Naive thymus-derived CD8-positive, alpha-beta T cell (primary cell): ENCODE measurements at regions not wholly inside any gene's neighbourhood (a gene's known extent, or its start where the extent isn't known, plus 50 kb on each side); places are given as distances from the start of the nearest gene placed in this dataset.

Source experiments
- ATAC-seq, 2 donors: fragments of 150-1000 bp; cut with Tn5 transposase in 1 of 2; sonication (Bioruptor Pico), chemical (Tn5 transposase) in 1 of 2; 1 replicate in 1 of 2; 2 replicates in 1 of 2; pipeline ENCODE4 v1.10.0; 2021; ENCODE audit warnings: mild to moderate bottlenecking in 2 of 2, moderate library complexity in 2 of 2
- POLR2A ChIA-PET: fragments of 350-600 bp; sonication (Branson Sonifier 250); formaldehyde crosslinking; loops from one replicate; lab custom pipeline; 2021; ENCODE audit warnings: antibody characterized with exemption; lab: Charles Lee
- DNase-seq, 10 donors: peaks; one replicate each; pipeline versions ENCODE4 v3.0.0 to v3.0.0-alpha.2; 2020 to 2022
- H3K27ac Mint-ChIP-seq, 10 donors: one replicate each; pipeline ENCODE4 v1.8.0; 2020 to 2022; ENCODE audit warnings: mild to moderate bottlenecking in 10 of 10, mixed read lengths in 10 of 10, moderate library complexity in 4 of 10, inconsistent platforms in 1 of 10
- H3K27me3 Mint-ChIP-seq, 5 donors: one replicate each; pipeline ENCODE4 v1.8.0; 2021 to 2022; ENCODE audit warnings: mixed read lengths in 5 of 5
- H3K36me3 Mint-ChIP-seq, 3 donors: one replicate each; pipeline ENCODE4 v1.8.0; 2020 to 2022; ENCODE audit warnings: mixed read lengths in 3 of 3, mild to moderate bottlenecking in 2 of 3, inconsistent platforms in 1 of 3
- H3K4me1 Mint-ChIP-seq, 4 donors: one replicate each; pipeline ENCODE4 v1.8.0; 2021 to 2022; ENCODE audit warnings: mixed read lengths in 4 of 4
- H3K4me3 Mint-ChIP-seq, 10 donors: one replicate each; pipeline ENCODE4 v1.8.0; 2020 to 2022; ENCODE audit warnings: mild to moderate bottlenecking in 10 of 10, mixed read lengths in 10 of 10, moderate library complexity in 6 of 10, inconsistent platforms in 1 of 10
- H3K9me3 Mint-ChIP-seq, 9 donors: one replicate each; pipeline ENCODE4 v1.8.0; 2020 to 2022; ENCODE audit warnings: mixed read lengths in 9 of 9, mild to moderate bottlenecking in 3 of 9, inconsistent platforms in 1 of 9, moderate library complexity in 1 of 9

DNA sequence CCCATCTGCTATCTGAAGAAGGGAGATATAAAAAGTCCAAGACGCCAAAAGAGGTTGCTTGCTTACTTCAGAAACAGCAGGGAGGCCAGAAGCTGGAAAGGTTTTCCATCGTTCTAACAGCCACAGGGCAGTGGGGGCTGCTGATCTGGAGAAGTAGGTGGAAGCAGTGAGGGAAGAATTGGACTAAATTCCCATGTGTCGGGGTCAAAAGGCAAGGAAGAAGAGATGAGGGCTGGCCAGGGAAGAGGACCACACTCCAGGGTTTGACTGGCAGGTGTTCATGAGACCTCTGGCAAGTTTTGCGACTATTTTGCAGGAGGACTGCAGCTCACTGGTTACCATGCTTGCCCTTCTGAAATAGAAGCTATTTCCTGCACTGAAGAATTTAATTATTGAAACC is 91.0 kb downstream of the SCG2 start:
- Mint-ChIP-seq H3K36me3 (no peaks in the 10 kb centered on the region), H3K27ac (no peak overlapping the region), H3K27me3 (peaks cover 0 to 26% (median 3%) of the 10 kb centered on the region in 5 donors), H3K4me3 (no peak overlapping the region), H3K9me3 (peaks cover 0 to 8% (median 0%) of the 10 kb centered on the region in 9 donors), H3K4me1 (no peaks in the 10 kb centered on the region)
- DNase-seq (no peak), ATAC-seq (no peak)
- POLR2A ChIA-PET, result no interaction called here

DNA sequence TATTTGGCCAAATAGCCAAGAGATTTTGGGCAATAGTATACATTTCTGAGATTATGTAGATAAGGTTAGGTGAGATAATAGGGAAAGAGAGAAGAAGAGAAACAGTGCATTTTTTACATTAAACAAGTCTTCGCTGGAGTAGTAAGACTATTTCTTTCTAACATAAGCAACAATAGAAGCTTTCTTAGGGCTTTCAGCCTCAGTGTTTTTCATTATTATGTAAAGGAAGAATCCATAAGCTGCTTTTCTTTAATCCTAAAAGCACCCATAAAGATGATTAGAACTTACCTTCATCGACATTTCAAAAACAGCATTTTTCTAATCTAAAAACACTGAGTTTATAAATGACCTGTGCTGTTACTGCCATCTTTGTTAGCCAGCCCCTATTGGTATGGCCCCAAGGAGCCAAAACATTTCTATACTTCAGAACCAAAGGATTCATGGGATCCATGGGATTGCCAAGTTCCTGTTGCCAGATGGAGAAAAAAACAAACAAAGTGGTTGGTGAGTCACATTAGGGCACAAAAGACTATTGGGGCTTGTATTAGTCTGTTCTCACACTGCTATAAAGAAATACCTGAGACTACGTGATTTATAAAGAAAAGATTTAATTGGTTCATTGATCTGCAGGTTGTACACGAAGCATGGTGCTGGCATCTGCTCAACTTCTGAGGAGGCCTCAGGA is 88.2 kb downstream of the SCG2 start:
- Mint-ChIP-seq H3K9me3 (peaks cover 0 to 8% (median 0%) of the 10 kb centered on the region in 9 donors), H3K4me3 (no peak overlapping the region), H3K36me3 (no peaks in the 10 kb centered on the region), H3K4me1 (no peaks in the 10 kb centered on the region), H3K27me3 (peaks cover 0 to 28% (median 2%) of the 10 kb centered on the region in 5 donors), H3K27ac (no peak overlapping the region)
- DNase-seq, result no peak
- POLR2A ChIA-PET, result no interaction called here
- no peak for ATAC-seq

DNA sequence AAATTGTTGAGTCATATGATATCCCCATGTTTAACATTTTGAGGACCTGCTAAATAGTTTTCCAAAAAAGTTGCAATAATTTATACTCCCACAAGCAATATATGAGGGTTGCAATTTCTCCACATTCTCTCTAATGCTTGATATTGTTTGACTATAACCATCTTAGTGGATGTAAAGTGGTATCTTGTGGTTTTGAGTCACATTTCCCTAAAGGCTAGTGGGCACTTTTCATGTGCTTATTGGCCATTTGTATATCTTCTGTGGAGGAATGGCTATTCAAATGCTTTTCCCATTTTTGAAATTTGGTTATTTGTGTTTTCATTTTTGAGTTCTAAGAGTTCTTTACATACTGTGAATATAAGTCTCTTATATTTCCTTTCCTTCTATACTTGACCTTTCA is 82.7 kb downstream of the SCG2 start:
- peaks cover 0 to 16% (median 0%) of the 10 kb centered on the region in 9 donors for H3K9me3 Mint-ChIP-seq
- ATAC-seq, result no peak
- H3K4me3 Mint-ChIP-seq, result no peak overlapping the region
- no peaks in the 10 kb centered on the region for H3K36me3 Mint-ChIP-seq
- POLR2A ChIA-PET, result no interaction called here
- H3K4me1 Mint-ChIP-seq, result no peaks in the 10 kb centered on the region
- H3K27me3 Mint-ChIP-seq, result peaks cover 0 to 3% (median 0%) of the 10 kb centered on the region in 5 donors
- H3K27ac Mint-ChIP-seq, result no peak overlapping the region
- no peak for DNase-seq

DNA sequence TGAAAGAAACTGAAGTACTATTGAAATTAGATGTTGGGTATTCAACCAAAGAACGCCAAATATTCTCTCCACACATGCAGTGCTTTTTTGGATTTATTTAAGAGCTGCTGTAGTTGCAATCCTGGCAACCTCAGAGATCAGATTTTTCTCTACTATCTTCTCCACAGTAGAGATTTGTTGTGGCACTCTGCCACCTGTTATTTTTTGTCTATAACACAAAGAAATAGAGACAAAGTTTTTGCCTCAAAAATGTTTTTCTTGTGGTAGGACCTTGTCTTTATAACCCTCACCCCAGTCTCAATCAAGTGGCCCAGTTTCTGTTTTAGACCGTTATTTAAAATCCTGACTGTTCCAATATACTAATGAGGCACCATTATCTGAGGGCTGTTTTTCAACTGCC is 79.4 kb downstream of the SCG2 start:
- no peak overlapping the region for H3K4me3 Mint-ChIP-seq
- ATAC-seq (no peak), DNase-seq (no peak)
- POLR2A ChIA-PET, result no interaction called here
- H3K27me3 Mint-ChIP-seq, result no peaks in the 10 kb centered on the region
- no peaks in the 10 kb centered on the region for H3K4me1 Mint-ChIP-seq
- no peaks in the 10 kb centered on the region for H3K36me3 Mint-ChIP-seq
- no peak overlapping the region for H3K27ac Mint-ChIP-seq
- H3K9me3 Mint-ChIP-seq, result peaks cover 0 to 8% (median 0%) of the 10 kb centered on the region in 9 donors

DNA sequence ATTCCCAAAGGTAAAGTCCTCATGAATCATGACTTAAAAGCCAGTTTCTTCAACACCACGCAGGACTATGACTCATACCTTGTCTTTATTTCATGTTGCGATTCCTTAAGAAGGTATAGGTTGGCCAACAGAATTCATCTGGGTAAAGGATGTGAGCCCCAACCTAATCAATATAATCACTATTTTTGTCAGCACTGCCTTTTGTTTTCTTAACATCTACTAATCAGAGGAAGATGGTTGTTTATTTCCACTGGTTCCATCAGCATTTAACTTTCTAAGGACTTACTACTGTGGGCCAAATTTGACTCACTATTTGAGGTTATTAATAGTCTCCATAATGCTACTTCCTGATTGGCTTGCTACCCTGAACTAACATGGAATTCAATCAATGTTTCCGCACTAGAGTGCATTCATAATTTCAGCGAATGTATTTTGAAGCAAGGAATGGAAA is 78.6 kb downstream of the SCG2 start:
- Mint-ChIP-seq H3K27ac (no peak overlapping the region), H3K36me3 (no peaks in the 10 kb centered on the region), H3K4me3 (no peak overlapping the region), H3K27me3 (peaks cover 0 to 3% (median 0%) of the 10 kb centered on the region in 5 donors), H3K4me1 (no peaks in the 10 kb centered on the region), H3K9me3 (peaks cover 0 to 8% (median 0%) of the 10 kb centered on the region in 9 donors)
- DNase-seq (no peak), ATAC-seq (no peak)
- POLR2A ChIA-PET, result no interaction called here

DNA sequence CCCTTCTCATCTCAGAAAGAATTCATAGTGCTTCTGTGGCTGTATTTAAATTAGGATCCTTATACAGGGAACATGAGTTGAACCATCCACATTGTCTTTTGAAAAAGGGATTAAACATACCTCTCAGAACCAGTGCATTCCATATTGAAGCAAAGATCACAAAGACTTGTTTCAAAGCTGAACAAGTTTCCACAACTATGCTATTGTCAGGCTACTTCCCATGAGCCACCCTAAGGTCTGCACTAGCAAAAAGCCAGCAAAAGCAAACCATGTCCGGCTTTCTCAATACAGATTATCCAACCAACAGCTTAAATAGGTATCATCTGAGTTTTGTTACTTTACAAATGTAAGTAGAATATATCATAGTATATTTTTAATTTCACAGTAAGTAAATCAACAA is 78.1 kb downstream of the SCG2 start:
- no peak for DNase-seq
- H3K4me3 Mint-ChIP-seq, result no peak overlapping the region
- peaks cover 0 to 4% (median 0%) of the 10 kb centered on the region in 5 donors for H3K27me3 Mint-ChIP-seq
- no peaks in the 10 kb centered on the region for H3K36me3 Mint-ChIP-seq
- no peaks in the 10 kb centered on the region for H3K4me1 Mint-ChIP-seq
- peaks cover 0 to 8% (median 0%) of the 10 kb centered on the region in 9 donors for H3K9me3 Mint-ChIP-seq
- no peak for ATAC-seq
- H3K27ac Mint-ChIP-seq, result no peak overlapping the region
- POLR2A ChIA-PET, result no interaction called here

DNA sequence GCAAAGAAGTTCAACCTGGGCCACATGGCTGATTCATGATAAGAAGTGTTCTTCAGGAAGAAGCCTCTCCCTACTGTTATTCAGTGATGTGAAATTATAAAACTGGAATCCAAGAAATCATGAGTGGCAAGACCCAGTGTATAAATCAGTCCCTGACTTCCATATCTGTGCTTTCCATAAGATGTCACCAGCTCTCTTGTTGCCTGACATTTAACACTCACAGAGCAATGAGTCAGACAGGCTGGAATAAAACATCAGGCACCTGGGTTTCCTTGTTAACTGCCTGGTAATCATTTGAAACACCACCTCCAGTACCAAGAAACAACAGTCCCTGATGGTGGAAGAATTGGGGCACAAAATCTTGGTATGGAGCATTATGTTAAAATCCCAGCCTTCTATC is 76.1 kb downstream of the SCG2 start:
- Mint-ChIP-seq H3K4me1 (peaks cover 0 to 1% (median 0%) of the 10 kb centered on the region in 4 donors), H3K27ac (no peak overlapping the region), H3K27me3 (peaks cover 0 to 7% (median 0%) of the 10 kb centered on the region in 5 donors), H3K36me3 (no peaks in the 10 kb centered on the region), H3K9me3 (peaks cover 0 to 6% (median 2%) of the 10 kb centered on the region in 9 donors), H3K4me3 (no peak overlapping the region)
- no peak for DNase-seq
- no peak for ATAC-seq
- POLR2A ChIA-PET, result no interaction called here

DNA sequence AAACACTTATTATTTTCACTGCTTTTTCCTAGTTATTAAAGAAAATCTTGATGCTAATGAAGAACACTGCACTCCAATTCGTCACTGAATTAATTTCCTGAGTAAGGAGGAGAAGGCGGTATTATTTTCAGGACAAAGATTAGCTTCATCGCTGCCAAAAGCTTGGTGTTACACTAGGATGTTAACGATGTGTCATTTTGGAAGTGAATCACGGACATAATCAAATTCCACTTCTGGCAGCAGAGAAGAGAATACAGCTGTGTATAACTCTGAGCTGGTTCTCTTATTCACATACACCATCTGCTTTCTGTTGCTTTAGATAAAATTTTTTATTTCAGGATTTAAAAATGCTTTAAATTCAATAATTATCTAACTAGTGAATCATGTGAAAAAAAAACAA is 74.1 kb downstream of the SCG2 start:
- H3K4me1 Mint-ChIP-seq, result peaks cover 0 to 1% (median 0%) of the 10 kb centered on the region in 4 donors
- H3K27ac Mint-ChIP-seq, result no peak overlapping the region
- DNase-seq (no peak), ATAC-seq (no peak)
- POLR2A ChIA-PET, result no interaction called here
- H3K27me3 Mint-ChIP-seq, result peaks cover 0 to 7% (median 0%) of the 10 kb centered on the region in 5 donors
- H3K36me3 Mint-ChIP-seq, result no peaks in the 10 kb centered on the region
- H3K4me3 Mint-ChIP-seq, result no peak overlapping the region
- peaks cover 0 to 6% (median 0%) of the 10 kb centered on the region in 9 donors for H3K9me3 Mint-ChIP-seq

DNA sequence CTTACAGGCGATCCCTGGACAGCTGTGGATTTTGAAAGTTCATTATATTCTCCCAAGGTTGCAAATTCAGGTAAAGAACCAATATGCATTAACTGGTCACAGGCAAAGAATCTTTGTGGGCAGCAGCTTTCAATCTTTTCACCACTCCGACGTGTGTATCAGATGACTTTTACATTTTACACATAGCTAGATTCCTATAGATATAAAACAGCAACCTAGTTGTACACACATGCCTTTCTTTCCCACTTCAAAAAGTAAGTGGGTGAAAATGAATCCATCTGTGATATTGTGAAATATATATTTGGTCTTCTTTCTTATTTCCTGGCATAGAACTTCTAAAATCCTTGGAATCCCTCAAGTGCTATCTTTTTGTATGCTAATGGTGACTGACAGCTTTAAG is 72.5 kb downstream of the SCG2 start:
- peaks cover 0 to 1% (median 0%) of the 10 kb centered on the region in 4 donors for H3K4me1 Mint-ChIP-seq
- POLR2A ChIA-PET, result no interaction called here
- ATAC-seq (no peak), DNase-seq (no peak)
- peaks cover 0 to 7% (median 0%) of the 10 kb centered on the region in 5 donors for H3K27me3 Mint-ChIP-seq
- H3K4me3 Mint-ChIP-seq, result no peak overlapping the region
- no peak overlapping the region for H3K27ac Mint-ChIP-seq
- no peaks in the 10 kb centered on the region for H3K36me3 Mint-ChIP-seq
- peaks cover 0 to 6% (median 0%) of the 10 kb centered on the region in 9 donors for H3K9me3 Mint-ChIP-seq

DNA sequence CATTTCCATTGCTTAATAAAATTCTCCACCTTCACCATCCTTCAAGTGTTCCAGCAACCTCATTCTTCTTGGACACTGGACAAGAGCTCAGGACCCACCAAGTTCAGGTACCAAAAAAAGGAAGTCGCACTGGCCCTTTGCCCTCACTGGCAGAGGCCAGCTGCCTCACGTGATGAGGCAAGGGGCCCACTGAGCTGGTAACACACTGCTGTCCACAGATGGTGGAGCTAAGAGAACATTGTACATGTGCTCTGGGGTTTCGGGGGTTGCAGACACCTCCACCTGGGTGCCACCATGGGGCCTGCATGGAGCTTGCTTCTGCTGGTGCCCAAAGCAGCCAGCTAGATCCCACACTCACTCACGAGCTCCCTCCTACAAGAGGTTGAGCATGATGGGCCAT is 71.3 kb downstream of the SCG2 start:
- peaks cover 0 to 7% (median 0%) of the 10 kb centered on the region in 5 donors for H3K27me3 Mint-ChIP-seq
- POLR2A ChIA-PET, result no interaction called here
- H3K4me1 Mint-ChIP-seq, result peaks cover 0 to 1% (median 0%) of the 10 kb centered on the region in 4 donors
- H3K27ac Mint-ChIP-seq, result no peak overlapping the region
- DNase-seq (no peak), ATAC-seq (no peak)
- H3K4me3 Mint-ChIP-seq, result no peak overlapping the region
- peaks cover 0 to 6% (median 0%) of the 10 kb centered on the region in 9 donors for H3K9me3 Mint-ChIP-seq
- H3K36me3 Mint-ChIP-seq, result no peaks in the 10 kb centered on the region

DNA sequence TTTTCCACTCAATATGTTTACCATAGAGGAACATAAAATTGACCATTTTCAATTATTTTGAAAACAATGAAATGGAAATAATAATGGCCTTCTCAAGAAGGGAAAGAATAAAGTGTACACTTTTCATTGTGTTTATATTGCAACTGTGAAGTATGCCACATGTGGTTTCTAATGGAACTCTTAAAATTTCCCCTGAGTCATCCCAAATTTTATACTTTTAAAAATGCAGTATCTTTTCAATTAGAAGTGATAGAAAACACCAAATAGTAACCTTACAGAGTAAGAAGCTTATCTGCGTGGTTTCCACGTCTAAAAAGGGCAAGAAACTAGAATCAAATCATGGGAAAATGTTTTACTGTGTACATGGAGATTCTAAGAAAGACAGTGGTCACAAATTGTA is 70.0 kb downstream of the SCG2 start:
- Mint-ChIP-seq H3K4me3 (no peak overlapping the region), H3K27ac (no peak overlapping the region), H3K27me3 (peaks cover 0 to 17% (median 2%) of the 10 kb centered on the region in 5 donors), H3K36me3 (no peaks in the 10 kb centered on the region), H3K9me3 (peaks cover 0 to 11% (median 1%) of the 10 kb centered on the region in 9 donors), H3K4me1 (peaks cover 0 to 1% (median 0%) of the 10 kb centered on the region in 4 donors)
- POLR2A ChIA-PET, result no interaction called here
- ATAC-seq (no peak), DNase-seq (no peak)

DNA sequence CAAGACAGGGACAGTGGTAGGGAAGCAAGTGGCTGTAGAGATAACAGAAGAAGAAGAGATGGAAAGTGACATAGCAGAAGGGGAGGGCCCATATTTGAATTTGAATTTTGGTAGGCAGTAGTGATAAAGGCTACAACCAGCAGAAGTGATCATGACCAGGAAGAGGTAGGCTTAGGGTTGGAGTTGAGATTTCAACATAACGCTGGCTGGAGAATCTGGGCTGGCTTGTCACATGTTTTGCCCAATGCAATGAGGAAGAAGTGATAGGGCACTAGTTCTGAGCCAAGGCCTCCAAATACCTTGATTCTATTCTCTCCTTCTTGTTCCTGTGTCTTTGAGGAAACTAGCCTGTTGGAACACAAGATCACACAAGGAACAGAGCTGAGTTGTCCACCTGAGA is 69.4 kb downstream of the SCG2 start:
- peaks cover 0 to 14% (median 0%) of the 10 kb centered on the region in 9 donors for H3K9me3 Mint-ChIP-seq
- POLR2A ChIA-PET, result no interaction called here
- ATAC-seq (no peak), DNase-seq (no peak)
- peaks cover 0 to 1% (median 0%) of the 10 kb centered on the region in 4 donors for H3K4me1 Mint-ChIP-seq
- H3K4me3 Mint-ChIP-seq, result no peak overlapping the region
- no peak overlapping the region for H3K27ac Mint-ChIP-seq
- no peaks in the 10 kb centered on the region for H3K36me3 Mint-ChIP-seq
- peaks cover 0 to 18% (median 2%) of the 10 kb centered on the region in 5 donors for H3K27me3 Mint-ChIP-seq

DNA sequence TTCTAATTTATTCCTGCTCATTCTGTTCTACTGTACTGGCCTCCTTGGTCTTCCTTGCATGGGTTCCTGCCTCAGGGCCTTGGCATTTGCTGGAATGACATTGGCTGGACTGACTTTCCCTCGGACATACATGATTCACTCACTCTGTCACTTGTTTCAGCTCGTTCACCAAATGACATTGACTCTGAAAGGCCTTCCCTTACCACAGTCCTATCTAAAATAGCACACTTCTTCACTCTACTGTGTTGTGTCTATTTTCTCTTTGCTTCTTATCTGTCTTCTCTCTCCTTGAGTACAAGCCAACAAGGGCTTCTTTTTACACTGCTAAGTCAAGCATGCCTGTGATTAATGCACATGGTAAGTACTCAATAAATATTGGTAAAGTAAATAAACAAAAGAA is 65.6 kb downstream of the SCG2 start:
- H3K36me3 Mint-ChIP-seq, result no peaks in the 10 kb centered on the region
- peaks cover 0 to 14% (median 0%) of the 10 kb centered on the region in 9 donors for H3K9me3 Mint-ChIP-seq
- POLR2A ChIA-PET, result no interaction called here
- DNase-seq (no peak), ATAC-seq (no peak)
- no peak overlapping the region for H3K27ac Mint-ChIP-seq
- H3K27me3 Mint-ChIP-seq, result peaks cover 0 to 15% (median 0%) of the 10 kb centered on the region in 5 donors
- no peaks in the 10 kb centered on the region for H3K4me1 Mint-ChIP-seq
- no peak overlapping the region for H3K4me3 Mint-ChIP-seq
